DMS79 treated with DMSO at 0.1 percent for 48 hours (cell line): ENCODE measurements at regions not wholly inside any gene's neighbourhood (a gene's known extent, or its start where the extent isn't known, plus 50 kb on each side); places are given as distances from the start of the nearest gene placed in this dataset.

ENCODE experiments used
- DNase-seq: peaks from one replicate; lab custom pipeline; 2025; lab: John Stamatoyannopoulos, UW

GRCh38 chr9:113741886-113742854 is 133.9 kb upstream of the ZNF618 start:
- DNase-seq = no peak

DNA sequence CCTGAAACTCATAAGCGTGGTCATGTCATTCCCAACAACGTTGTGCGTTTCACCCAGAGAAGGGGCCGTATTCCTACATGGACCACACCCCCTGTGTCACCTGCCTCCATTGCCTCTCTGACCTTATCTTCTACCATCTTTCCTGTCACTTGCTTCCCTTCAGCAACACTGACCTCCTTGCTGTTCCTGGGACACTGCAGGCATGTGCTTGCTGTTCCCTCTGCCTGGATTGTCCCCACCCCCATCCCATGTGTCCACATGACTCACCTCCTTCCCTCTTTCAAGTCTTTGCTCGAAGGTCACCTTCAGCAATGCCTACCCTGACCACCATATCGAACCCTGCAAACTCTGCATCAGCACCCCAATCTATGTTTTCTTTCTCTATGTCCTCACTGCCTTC is 133.2 kb upstream of the ZNF618 start:
- DNase-seq = no peak

GRCh38 chr9:113746486-113746885 is 129.6 kb upstream of the ZNF618 start:
- DNase-seq = no peak

- no peak for DNase-seq
These were observed 128.0 kb upstream of the ZNF618 start for GRCh38 chr9:113748135-113748534.

DNA sequence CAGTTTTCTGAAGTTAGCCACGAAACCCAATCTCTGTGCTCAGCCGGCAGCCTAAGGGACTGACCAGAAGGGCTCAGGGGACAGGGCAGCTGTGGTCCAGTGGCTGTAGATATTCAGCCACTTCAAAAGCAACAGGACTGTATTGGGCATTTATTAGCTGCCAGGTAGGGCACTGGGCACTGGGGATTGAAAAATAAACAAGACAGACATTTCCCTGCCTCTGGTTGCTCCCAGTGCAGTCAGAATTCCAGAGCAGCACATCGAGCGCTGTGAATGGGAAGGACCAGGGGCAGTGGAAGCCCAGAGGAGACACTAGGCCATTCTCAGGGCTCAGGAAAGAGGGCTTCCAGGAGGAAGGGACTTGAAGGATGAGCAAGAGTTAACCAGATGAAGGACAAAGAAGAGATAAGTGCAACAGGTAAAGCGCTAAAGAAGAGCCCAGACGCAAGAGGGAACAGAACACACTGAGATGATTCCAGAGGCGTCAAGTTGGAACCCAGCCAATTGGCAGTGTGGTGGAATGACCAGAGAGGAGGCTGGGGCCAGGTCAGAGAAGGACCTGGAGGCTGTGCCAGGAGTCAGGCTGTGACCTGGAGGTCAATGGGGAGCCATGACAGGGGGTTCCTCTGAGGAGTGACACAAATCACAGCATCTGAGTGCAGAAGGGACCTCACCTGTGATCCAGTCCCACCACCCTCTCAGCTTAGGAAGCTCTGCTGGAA is 122.5 kb upstream of the ZNF618 start:
- DNase-seq = no peak

DNA sequence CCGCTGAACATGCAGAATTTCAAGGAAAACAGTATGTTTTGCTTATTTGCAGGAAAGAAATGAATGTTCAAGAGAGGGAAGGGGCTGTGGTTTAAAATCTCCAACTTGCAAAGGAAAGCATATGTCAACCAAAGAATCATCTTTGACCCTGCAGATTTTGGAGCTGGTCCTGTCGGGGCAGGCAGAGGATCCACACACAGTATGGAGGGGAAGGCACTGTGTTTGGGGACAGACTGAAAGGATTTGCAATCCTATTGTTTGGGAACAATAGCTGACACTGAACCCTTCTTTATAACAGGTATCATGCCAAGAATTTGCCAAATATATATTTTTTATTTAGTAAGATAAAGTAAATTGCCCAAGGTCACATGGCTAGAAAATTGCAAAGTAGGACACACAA is 121.4 kb upstream of the ZNF618 start:
- DNase-seq = no peak

- DNase-seq = no peak
These were observed 120.7 kb upstream of the ZNF618 start for GRCh38 chr9:113755433-113755832.

DNA sequence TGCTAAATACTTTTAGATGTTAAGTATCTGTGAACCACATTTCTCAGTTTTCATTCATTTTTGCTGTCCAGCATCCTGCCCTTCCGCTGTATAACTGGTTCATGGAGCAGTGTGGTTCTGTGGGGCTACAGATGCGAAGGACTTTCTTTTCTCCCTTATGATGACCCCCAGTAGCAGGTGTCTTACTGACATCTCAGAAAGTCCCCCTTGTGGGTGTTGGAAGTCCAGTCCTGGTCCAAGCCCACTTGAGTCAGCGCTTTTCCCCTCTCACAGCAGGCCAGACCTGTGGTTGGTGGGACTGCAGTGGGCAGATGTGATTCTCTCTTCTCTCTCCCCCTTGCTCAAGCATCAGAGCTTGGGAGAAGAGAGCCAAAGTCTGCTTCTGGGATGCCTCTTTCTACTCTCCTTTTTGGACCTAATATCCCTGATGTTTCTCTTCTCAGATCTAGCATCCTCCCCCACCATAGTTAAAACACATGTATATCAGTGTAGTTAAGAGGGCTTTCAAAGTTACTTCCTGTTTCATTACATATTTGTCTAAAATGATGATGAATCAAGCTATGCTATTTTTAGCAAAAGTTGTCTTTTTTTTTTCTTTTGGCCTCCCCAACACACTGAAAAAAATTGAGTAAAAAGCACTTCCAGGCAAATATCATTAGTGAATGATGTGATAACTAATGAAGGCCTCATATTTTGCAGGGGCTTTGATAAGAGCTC is 119.5 kb upstream of the ZNF618 start:
- DNase-seq = no peak

DNA sequence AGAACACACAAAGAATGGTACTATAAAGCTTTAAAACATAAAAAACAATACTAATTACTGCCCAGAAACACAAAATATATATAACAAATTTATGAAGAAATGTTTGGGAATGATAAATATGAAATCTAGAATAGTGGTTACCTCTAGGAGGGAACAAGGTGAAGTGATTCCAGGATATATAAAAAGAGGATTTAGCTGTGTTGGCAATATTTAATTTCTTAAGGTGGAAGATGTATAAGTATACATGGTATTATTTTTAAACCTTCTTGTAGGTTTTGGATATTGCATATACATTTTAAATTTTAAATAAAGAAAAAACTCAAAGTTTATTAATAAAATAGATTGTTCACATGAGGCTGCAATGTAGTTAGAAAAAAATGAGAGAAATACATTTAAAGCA is 112.7 kb upstream of the ZNF618 start:
- no peak for DNase-seq

GRCh38 chr9:113764572-113764971 is 111.5 kb upstream of the ZNF618 start:
- DNase-seq = no peak

GRCh38 chr9:113769412-113769811 is 106.7 kb upstream of the ZNF618 start:
- DNase-seq = no peak

GRCh38 chr9:113770396-113770795 is 105.7 kb upstream of the ZNF618 start:
- DNase-seq = no peak

- DNase-seq = no peak
These were observed 104.9 kb upstream of the ZNF618 start for GRCh38 chr9:113771199-113771598.

- no peak for DNase-seq
These were observed 103.8 kb upstream of the ZNF618 start for GRCh38 chr9:113772121-113772810.

DNA sequence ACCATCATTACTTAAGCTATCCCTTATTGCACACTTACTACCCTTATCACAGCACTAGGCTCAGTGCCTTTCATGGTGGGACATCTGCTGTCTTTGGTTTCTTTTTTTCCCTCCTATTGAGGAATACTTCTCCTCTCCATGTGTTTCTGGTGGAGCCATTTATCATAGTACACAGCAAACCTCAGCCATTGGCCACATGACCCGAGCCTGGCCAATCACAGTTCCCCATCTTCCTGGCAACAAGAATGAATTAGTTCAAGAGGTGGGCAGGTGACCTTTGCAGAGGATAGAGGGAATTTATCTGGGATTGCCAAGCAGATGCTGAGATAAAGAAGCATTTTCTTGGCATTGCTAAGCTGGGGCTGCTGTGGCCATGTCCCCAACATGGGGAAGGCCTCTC is 101.1 kb upstream of the ZNF618 start:
- no peak for DNase-seq

GRCh38 chr9:113775749-113776148 is 100.4 kb upstream of the ZNF618 start:
- DNase-seq = no peak

DNA sequence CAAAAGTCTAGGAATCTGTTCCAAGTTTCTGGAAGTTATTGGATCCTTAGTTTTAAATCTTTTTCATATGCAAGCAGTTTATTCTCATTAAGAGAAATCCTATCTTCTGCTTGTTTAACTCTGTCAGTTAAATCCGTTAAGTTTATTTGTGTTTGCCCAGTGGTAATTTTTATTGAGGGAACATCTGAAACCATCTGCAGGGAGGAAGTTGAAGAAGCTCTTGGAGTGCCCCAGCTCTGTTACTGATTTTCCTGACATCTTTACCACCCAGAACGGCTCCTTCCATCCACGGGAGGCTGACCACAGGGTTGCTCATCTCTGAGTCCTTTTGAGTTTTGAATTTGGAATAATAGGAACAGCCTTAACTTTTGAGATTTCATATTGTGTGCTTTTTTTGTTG is 99.9 kb upstream of the ZNF618 start:
- DNase-seq = no peak

DNA sequence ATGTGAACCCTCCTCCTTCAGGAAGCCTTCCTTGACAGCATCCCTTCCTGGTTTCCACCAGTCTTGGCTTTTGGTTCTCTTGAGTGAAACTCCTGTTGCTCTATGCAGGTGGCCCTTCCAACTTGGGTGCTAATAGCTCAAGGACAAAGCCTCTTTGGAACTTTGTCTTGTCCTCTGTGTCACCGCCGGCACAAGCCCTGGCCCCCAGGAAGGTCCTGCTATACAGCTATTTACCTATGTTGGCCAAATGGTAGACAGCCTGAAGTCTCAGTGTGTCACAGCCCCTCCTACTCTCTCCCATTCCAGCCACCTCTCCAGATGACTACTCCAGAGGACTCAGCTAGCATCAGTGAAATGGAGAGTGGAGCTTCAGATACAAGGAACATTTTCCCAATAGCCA is 94.7 kb upstream of the ZNF618 start:
- DNase-seq = no peak

DNA sequence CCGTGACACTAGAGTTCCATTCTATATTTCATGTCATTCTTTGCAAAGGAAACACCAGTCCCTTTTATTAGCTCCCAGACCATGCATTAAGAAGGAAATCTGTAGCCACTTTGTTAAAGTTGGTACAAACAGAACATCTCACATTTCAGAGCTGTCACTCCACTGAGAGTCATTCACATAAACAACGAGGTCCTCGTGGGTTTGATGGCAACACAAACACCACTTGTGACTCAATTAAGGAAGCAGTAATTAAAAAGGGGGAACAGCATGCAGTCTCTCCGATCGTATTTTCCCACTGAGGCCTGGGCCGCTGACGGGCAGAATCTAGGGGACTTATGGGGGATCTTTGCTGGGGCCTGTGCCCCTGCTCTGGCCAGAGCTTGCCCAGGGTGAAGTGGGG is 94.2 kb upstream of the ZNF618 start:
- no peak for DNase-seq

DNA sequence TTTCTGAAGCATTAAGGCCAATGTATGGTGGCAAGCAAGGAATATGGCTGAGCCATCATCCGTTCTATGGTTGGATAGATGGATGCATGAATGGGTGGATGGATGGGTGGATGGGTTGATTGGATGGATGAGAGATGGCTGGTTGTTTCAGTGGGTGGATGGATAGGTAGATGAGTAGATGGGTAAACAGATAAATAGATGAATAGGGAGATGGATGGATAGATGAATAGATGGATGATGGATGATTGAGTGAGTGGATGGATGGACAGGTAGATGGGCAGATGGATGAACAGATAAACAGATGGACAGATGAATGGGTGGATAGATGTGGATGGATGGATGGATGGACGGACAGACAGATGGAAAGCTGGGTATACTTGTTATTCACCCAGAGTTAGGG is 92.6 kb upstream of the ZNF618 start:
- DNase-seq = no peak

DNA sequence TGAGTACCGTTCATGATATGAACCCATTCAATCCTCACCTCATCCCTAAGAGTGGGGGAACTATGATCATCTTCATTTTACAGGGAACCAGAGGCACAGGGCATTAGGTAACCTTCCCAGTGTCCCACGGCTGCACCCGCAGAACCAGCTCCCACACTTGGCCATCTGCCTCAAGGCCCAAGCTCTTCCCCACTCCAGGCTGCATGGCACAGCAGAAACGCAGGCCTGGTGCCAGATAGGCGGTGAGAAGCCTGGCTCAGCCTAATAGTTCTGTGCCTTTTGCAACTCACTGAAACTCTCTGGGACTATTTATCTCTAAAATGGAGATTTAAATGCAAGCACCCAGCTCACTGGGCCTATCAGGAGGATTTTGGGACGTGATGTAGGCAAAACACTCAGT is 90.8 kb upstream of the ZNF618 start:
- DNase-seq = no peak

GRCh38 chr9:113786071-113786470 is 90.0 kb upstream of the ZNF618 start:
- DNase-seq = no peak
